K562 (cell line): ENCODE measurements at regions not wholly inside any gene's neighbourhood (a gene's known extent, or its start where the extent isn't known, plus 50 kb on each side); places are given as distances from the start of the nearest gene placed in this dataset.
A peak's percentile ranks its signal among the peaks of the same experiment; 100 is the strongest.

Experiments
- BRCA1 ChIP-seq, 2 experiments: fragments of 450-650 bp in 1 of 2; sonication (generic) in 1 of 2; formaldehyde crosslinking in 1 of 2; IDR thresholded peaks; 2 replicates each; pipeline versions ENCODE4 v1.5.0 to v1.6.1; 2017 to 2020; ENCODE audit warnings: mild to moderate bottlenecking in 1 of 2, missing genetic modification reagents in 1 of 2
- E2F3 ChIP-seq: fragments of 250-450 bp; sonication (Bioruptor Pico); IDR thresholded peaks from 2 replicates; pipeline ENCODE4 v1.4.0; 2020; ENCODE audit warnings: mild to moderate bottlenecking
- FOS ChIP-seq: IDR thresholded peaks from 3 replicates; pipeline ENCODE4 v1.6.1; 2011; ENCODE audit not compliant: insufficient read length; ENCODE audit errors: extremely low read depth
- FOXA3 ChIP-seq, 2 experiments: fragments of 450-650 bp in 1 of 2; sonication (generic) in 1 of 2; formaldehyde crosslinking; IDR thresholded peaks in 1 of 2; conservative IDR thresholded peaks in 1 of 2; 2 replicates each; pipeline versions ENCODE4 v1.4.0 to v1.8.0; 2020 to 2022; ENCODE audit warnings: mild to moderate bottlenecking in 2 of 2, missing genetic modification reagents in 1 of 2
- GATAD2B ChIP-seq: fragments of 450-650 bp; IDR thresholded peaks from 2 replicates; pipeline ENCODE4 v1.6.1; 2017; ENCODE audit warnings: mild to moderate bottlenecking, borderline replicate concordance
- HDGF ChIP-seq: fragments of 450-650 bp; IDR thresholded peaks from 2 replicates; pipeline ENCODE4 v1.6.1; 2016
- HEY1 ChIP-seq: fragments of 250-450 bp; sonication (Bioruptor Pico); IDR thresholded peaks from 2 replicates; pipeline ENCODE4 v1.5.0; 2020; ENCODE audit warnings: mild to moderate bottlenecking, moderate library complexity, borderline replicate concordance
- MAZ ChIP-seq, 2 experiments: fragments of 450-650 bp in 1 of 2; sonication (generic) in 1 of 2; formaldehyde crosslinking; IDR thresholded peaks in 1 of 2; conservative IDR thresholded peaks in 1 of 2; 2 replicates each; pipeline versions ENCODE4 v1.4.0 to v1.5.0; 2020; ENCODE audit warnings: mild to moderate bottlenecking in 1 of 2, missing genetic modification reagents in 1 of 2
- MCM2 ChIP-seq: fragments of 450-650 bp; IDR thresholded peaks from 2 replicates; pipeline ENCODE4 v1.6.1; 2017; ENCODE audit warnings: low read depth, mild to moderate bottlenecking
- MIER1 ChIP-seq: fragments of 450-650 bp; IDR thresholded peaks from 2 replicates; pipeline ENCODE4 v1.6.1; 2016; ENCODE audit warnings: antibody characterized with exemption, mild to moderate bottlenecking, low read depth
- NCOA1 ChIP-seq: fragments of 450-650 bp; IDR thresholded peaks from 2 replicates; pipeline ENCODE4 v1.6.1; 2016; ENCODE audit warnings: low read depth
- POU5F1 ChIP-seq: fragments of 150-350 bp; IDR thresholded peaks from 2 replicates; pipeline ENCODE4 v1.6.1; 2014; ENCODE audit warnings: borderline replicate concordance, low read length, low read depth, mild to moderate bottlenecking; ENCODE audit not compliant: partially characterized antibody
- PYGO2 ChIP-seq: fragments of 450-650 bp; IDR thresholded peaks from 2 replicates; pipeline ENCODE4 v1.6.1; 2016; ENCODE audit warnings: mild to moderate bottlenecking, missing genetic modification characterization, moderate library complexity, missing compliant biosample characterization
- SP1 ChIP-seq: sonication (generic); formaldehyde crosslinking; IDR thresholded peaks from 2 replicates; pipeline ENCODE4 v1.8.1; 2022; ENCODE audit warnings: mild to moderate bottlenecking, missing genetic modification reagents
- SUPT5H ChIP-seq: fragments of 450-650 bp; IDR thresholded peaks from 2 replicates; pipeline ENCODE4 v1.6.1; 2016
- TEAD4 ChIP-seq, 2 experiments: sonication (generic) in 1 of 2; formaldehyde crosslinking in 1 of 2; IDR thresholded peaks; 2 replicates each; pipeline versions ENCODE4 v1.6.1 to v1.8.0; 2012 to 2022; ENCODE audit warnings: borderline replicate concordance in 1 of 2, inconsistent platforms in 1 of 2, low read length in 1 of 2, mild to moderate bottlenecking in 1 of 2, missing genetic modification reagents in 1 of 2
- ZNF316 ChIP-seq: fragments of 450-650 bp; IDR thresholded peaks from 2 replicates; pipeline ENCODE4 v1.6.1; 2016
- TF ChIP-seq, protein P1 (sequence below): fragments of 450-650 bp; formaldehyde crosslinking; conservative IDR thresholded peaks from 2 replicates; pipeline ENCODE4 v1.4.0; 2022; ENCODE audit warnings: mild to moderate bottlenecking, missing genetic modification characterization
- TF ChIP-seq, protein P2 (sequence below): fragments of 200-800 bp; sonication (Bioruptor generic); IDR thresholded peaks from 2 replicates; pipeline ENCODE4 v1.6.1; 2017; ENCODE audit warnings: missing genetic modification characterization, missing compliant biosample characterization
- TF ChIP-seq, protein P3 (sequence below): sonication (generic); formaldehyde crosslinking; IDR thresholded peaks from 2 replicates; pipeline ENCODE4 v1.5.0; 2020; ENCODE audit warnings: missing genetic modification reagents

DNA sequence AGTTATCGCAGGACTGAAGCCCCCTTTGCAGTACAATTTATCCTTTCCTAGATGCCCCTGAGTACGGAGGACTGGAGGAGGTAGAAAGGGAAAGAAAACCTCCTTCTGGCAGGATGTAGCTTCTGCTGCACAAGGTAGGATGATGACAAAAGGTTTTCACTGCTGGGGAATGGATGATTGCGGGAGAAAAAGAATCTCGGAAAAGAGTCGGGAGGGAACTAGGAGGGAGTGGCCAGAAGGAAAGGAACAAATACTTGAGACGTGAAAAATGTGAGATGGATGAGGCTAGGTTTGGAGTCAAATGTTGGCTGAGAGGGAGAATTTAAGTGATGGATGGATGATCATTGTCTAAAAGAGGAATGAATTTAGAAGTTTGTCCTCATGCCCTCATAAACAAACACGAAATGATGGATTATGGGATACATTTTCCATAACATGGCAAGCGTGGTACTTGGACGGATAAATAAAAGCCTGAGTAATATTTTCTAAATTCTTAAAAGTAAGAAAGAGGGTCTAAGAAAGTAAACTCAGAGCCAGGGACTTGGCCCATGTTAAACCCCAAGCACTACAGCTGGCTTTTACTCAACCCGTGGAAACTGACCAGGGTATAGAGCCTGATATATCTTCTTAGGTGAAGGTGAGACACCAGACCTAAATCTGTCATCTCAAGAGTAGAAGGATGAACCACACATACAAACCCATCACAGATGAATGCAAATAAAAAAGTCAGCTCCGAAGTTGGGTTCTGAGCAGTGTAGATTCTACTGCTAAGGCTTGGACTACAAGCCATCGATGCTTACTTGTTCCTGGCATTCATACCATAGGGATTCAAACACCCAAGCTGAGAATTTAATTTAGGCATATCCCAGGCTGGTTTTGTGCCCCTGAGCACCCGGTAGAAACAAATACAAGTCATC is 72.4 kb downstream of the HFE start (continued):
- no peak for TF ChIP-seq BRCA1 (IDR thresholded peaks at IDR 0.05)
- no peak for TF ChIP-seq BRCA1 (CRISPR knock-in tag; IDR thresholded peaks at IDR 0.05)
- TF ChIP-seq, protein P1, sequence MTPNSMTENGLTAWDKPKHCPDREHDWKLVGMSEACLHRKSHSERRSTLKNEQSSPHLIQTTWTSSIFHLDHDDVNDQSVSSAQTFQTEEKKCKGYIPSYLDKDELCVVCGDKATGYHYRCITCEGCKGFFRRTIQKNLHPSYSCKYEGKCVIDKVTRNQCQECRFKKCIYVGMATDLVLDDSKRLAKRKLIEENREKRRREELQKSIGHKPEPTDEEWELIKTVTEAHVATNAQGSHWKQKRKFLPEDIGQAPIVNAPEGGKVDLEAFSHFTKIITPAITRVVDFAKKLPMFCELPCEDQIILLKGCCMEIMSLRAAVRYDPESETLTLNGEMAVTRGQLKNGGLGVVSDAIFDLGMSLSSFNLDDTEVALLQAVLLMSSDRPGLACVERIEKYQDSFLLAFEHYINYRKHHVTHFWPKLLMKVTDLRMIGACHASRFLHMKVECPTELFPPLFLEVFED: 0 out of 2 replicates have a peak, but pooled peaks have one; percentile 16
- TF ChIP-seq SP1 (CRISPR knock-in tag): no peak
- TF ChIP-seq ZNF316: no peak
- TF ChIP-seq POU5F1: no peak
- TF ChIP-seq MIER1: 0 out of 2 replicates have a peak, but pooled peaks have one; percentile 35
- TF ChIP-seq SUPT5H: peak; percentile 55
- no peak for TF ChIP-seq GATAD2B
- TF ChIP-seq FOXA3 (CRISPR knock-in tag; conservative IDR thresholded peaks at IDR 0.05 in 1 of 2, IDR thresholded peaks at IDR 0.05 in 1 of 2): 0 out of 4 replicates have a peak, but pooled peaks of 1 of the 2 experiments have one; percentile 2
- no peak for TF ChIP-seq E2F3 (CRISPR knock-in tag)
- TF ChIP-seq, protein P2, sequence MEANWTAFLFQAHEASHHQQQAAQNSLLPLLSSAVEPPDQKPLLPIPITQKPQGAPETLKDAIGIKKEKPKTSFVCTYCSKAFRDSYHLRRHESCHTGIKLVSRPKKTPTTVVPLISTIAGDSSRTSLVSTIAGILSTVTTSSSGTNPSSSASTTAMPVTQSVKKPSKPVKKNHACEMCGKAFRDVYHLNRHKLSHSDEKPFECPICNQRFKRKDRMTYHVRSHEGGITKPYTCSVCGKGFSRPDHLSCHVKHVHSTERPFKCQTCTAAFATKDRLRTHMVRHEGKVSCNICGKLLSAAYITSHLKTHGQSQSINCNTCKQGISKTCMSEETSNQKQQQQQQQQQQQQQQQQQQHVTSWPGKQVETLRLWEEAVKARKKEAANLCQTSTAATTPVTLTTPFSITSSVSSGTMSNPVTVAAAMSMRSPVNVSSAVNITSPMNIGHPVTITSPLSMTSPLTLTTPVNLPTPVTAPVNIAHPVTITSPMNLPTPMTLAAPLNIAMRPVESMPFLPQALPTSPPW: no peak
- TF ChIP-seq NCOA1: 0 out of 2 replicates have a peak, but pooled peaks have one; percentile 18
- no peak for TF ChIP-seq MAZ (CRISPR knock-in tag; conservative IDR thresholded peaks at IDR 0.05 in 1 of 2, IDR thresholded peaks at IDR 0.05 in 1 of 2)
- 0 out of 2 replicates have a peak, but pooled peaks have one; percentile 2 for TF ChIP-seq TEAD4 (IDR thresholded peaks at IDR 0.05; ENCODE audit: low read length)
- TF ChIP-seq TEAD4 (CRISPR knock-in tag; IDR thresholded peaks at IDR 0.05; ENCODE audit: borderline replicate concordance): no peak
- TF ChIP-seq HDGF: no peak
- TF ChIP-seq PYGO2 (tag): no peak
- TF ChIP-seq HEY1 (CRISPR knock-in tag): no peak
- TF ChIP-seq, protein P3, sequence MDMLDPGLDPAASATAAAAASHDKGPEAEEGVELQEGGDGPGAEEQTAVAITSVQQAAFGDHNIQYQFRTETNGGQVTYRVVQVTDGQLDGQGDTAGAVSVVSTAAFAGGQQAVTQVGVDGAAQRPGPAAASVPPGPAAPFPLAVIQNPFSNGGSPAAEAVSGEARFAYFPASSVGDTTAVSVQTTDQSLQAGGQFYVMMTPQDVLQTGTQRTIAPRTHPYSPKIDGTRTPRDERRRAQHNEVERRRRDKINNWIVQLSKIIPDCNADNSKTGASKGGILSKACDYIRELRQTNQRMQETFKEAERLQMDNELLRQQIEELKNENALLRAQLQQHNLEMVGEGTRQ (CRISPR knock-in tag): no peak
- no peak for TF ChIP-seq MCM2
- TF ChIP-seq FOS: no peak
